T-helper 1 cell treated with Interleukin-12 subunit alpha and Interleukin-12 subunit beta and Interleukin-4 antibody, amounts not matched to agents 30 ng/mL and 1 ng/mL, for 36 hours (primary cell): ENCODE measurements at regions not wholly inside any gene's neighbourhood (a gene's known extent, or its start where the extent isn't known, plus 50 kb on each side); places are given as distances from the start of the nearest gene placed in this dataset.

Experiments used
- intact Hi-C: fragments of 100-400 bp; cut with micrococcal nuclease; formaldehyde crosslinking; loops from one replicate; pipeline ENCODE4 v1.15.1; 2024

DNA sequence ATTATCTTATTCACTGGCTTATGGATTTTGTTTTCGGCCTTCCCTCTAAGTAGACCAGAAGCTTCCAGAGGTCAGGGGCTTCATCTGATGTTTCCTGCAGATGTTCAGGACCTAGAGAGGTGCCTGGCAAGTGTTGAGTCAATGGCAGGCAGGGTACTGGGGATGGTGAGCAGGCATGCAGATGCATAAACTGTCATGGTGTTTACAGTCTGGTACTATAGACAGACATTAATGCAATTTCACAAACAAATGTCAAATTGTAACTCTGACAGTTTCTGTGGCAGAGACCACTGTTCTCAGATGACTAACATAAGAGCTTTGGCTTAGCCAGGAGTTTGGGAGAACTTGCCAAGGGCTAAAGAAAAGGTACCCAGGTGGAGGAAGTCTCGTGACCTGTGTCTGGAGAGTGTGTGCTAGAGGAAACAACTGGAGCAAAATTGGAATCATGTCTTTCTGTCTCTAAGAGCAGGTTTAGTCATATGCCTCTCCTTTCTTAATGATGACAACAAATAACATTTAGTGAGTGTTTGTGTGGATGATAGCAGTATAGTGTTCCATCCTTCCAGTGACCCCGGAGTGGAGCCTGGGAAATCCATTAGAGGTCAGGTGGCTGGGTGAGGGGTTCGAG is 53.7 kb upstream of the TRAK1 start:
- intact Hi-C loops = no loop called here

DNA sequence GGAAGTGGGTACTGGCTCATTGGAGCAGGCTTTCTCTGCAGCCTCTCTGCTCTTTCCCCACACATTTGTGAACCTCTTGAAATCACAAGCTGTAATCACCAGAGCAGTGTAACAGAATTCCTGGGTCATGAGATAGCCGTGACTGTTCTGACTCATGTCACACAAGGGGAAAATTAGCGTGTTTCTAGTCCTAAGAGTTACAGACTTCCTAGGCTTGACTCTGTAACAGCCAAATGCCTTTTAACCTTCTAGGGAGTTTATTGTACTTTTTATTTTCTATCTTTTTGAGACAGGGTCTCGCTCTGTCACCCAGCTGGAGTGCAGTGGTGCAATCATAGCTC is 54.7 kb upstream of the TRAK1 start:
- intact Hi-C loops = no loop called here

DNA sequence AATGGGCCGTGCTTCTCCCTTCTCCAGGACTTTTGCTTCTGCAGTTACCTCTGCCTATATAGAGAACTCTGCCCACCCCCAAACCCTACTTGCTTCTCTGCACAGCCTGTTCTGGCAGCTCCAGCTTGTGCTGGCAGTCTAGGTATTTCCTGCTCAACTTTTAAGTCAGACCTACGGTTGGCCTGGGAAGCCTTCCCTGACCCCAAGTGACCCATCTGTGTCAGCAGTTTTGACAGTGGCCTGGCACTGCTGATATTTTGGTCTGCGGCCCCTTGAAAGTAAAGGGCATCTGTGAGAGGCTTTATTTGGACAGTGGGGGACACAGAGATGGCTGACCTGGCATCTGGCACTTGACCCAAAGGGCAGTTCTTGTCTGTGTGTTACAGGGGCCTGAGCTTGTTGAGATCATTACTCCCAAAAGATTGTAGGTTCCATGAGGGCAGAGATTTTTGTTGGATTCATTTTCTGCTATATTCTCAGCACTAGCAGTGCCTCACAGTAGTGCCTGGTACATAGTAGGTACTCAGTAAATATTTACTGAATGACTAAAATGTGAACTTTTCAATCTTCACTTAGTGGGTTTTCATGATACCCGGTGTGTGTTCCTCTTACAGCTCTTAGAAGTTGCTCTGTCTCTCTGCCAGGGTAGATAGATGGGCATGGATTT is 55.2 kb upstream of the TRAK1 start:
- intact Hi-C loops = no loop called here

DNA sequence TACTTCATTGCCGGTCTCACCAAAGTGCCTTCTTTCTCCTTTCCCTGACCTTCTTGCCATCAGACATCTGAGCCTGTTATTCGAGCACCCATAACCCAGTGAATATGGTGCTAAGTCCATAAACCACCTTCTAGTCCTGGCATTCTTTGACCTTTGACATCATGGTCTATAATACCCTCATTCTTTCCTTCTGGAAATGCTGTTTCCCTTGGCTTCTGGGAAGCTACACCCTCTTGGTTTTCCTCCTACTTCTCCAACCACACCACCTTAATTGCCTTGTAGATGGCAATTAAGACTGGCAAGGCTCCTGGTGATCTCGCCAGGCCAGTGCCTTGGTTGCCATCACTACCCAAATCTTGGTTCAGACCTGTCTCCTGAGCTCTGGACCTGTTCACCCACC is 56.1 kb upstream of the TRAK1 start:
- intact Hi-C loops = no loop called here

DNA sequence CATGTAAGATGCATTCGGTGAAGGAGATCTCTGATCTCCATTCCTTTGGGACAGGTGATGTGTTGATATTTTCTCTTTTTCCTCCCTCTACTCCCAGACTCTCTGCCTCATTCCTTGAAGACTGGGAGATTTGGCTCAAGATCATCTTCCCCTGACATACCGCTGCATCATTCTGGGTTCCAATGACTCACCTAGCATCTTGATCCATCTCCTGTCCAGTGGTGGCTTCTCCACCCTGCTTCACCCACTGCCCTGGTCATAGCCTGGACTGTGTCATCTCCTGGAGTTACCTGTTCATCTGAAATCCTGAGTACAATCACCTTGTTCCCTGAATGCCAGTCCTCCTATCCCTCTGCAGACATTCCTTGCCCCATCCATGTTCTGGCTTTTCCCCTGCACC is 57.4 kb upstream of the TRAK1 start:
- intact Hi-C loops = no loop called here

DNA sequence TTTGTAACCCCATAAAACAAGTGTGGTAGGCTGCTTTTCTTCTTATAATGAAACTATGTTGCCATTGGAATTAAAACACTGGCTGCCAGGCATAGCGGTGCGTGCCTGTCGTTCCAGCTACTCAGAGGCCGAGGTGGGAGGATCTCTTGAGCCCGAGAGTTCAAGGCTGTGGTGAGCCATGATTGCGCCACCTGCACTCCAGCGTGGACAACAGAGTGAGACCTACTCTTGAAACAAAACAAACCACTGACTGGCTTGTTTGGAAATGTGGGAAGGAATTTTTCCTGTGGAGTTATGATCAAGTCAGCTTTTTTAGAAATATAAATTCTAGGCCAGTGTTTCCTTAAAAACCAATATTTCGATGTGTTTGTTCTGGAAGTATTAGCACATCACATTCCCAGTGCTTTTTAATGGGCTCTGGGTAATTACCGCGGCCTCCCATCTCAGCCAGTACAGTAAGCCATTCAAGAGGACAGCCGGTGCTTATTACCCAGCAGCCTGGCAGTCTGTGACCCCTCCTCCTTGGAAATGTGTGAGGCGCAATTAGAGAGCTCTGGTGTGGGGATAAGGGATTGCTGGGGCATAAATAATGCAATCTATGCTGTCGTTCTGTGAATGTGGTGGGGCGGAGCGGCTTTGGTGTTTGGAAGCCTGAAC is 58.3 kb upstream of the TRAK1 start:
- intact Hi-C loops = no loop called here

DNA sequence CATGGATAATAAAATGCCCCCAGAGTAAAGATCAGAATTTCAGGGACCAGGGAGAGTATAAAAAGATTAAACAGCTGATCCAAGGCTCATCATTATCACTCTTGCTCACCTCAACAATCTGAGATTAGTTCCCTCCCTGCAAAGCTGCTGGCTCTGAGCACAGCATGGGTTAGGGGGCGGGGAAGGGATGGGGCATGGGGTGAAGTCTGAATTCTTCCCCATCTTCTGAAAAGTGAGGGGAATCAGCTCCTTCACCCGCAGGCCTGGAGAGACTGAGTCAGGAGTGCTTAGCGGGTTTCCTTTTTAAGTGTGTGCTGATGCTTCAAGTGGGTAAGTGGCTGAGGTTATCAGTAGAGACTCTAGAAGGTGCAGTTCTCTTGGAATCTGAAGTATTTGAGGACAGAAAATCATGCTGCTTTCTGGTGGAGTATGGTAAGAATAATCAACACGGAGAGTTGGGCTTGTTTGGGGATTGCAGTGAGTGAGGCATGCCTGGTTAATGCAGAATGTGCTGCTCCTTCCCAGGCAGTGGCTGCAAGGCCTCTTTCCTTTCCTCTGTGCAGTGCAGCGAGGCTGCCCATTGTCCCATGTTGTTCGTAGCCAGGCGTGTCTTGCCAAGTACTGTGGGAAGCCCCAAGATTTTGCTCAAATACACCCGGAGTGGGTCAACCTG is 59.2 kb upstream of the TRAK1 start:
- intact Hi-C loops = no loop called here

DNA sequence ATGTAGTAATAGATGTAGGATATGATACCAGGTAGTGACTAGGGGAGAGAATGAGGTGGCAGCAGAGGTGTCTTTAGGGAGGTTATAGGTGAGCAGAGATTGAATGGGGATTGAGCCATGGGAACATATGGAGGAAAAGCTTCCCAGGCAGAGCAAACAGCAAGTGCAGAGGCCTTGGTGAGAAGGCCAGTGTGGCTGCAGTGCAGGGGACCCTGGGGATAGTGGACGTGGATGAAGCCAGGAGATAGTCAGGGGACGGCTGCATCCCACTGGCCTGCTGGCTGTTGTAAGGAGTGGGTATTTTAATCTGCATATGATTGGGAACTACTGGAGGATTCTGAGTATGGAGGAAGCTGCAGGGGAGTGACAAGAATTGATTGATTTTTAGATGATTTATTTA is 62.7 kb upstream of the TRAK1 start:
- intact Hi-C loops = no loop called here

DNA sequence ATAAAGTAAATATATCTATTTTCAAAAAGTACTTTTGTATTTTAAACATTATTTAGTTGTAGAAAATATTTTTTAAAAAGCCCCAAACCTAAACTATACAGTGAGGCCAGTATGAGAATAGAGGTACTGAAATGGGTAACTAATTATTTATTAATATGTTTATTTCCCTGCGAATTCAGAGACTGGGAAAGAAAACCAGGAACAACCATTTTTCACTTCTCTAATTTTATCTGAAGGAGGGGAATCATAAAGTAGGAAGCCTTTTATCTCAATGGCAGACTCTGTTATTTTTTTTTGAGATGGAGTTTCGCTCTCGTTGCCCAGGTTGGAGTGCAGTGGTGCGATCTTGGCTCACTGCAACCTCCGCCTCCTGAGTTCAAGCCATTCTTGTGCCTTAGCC is 63.6 kb upstream of the TRAK1 start:
- intact Hi-C loops = no loop called here

DNA sequence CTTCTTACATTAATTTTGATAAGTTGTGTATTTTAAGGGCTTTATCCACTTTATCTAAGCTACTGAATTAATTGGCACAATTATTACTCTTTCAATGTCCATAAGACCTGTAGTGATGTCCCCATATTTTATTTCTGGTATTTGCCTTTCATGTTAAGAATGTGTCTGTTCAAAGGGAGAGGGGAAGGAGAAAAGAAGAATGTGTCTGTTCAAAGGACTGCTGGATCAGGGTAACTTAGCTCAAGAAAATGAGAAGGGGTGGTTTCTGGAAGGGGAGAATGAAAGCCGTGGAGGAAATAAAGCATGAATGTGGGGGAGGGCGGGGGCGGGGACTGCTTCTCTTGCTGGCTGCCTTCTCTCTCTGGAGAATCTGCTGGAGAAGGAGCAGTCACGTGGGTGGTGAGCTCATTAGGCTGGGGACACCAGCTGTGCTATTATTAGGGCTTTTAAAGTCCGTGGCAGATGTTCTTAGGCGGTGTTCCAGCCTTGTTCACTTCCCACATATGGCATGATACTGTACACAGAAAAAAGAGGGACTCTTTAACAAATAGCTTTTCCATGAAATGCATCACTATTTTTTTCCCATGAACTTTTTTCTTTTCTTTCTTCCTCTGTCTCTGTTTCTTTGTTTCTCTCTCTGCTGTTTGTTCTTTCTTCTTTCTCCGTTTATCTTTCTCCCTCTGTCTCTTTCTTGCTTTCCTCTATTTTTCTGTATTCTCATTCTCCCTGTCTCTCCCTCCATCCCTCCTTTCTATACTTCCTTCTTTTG is 63.7 kb upstream of the ULK4 start:
- intact Hi-C loops = no loop called here

DNA sequence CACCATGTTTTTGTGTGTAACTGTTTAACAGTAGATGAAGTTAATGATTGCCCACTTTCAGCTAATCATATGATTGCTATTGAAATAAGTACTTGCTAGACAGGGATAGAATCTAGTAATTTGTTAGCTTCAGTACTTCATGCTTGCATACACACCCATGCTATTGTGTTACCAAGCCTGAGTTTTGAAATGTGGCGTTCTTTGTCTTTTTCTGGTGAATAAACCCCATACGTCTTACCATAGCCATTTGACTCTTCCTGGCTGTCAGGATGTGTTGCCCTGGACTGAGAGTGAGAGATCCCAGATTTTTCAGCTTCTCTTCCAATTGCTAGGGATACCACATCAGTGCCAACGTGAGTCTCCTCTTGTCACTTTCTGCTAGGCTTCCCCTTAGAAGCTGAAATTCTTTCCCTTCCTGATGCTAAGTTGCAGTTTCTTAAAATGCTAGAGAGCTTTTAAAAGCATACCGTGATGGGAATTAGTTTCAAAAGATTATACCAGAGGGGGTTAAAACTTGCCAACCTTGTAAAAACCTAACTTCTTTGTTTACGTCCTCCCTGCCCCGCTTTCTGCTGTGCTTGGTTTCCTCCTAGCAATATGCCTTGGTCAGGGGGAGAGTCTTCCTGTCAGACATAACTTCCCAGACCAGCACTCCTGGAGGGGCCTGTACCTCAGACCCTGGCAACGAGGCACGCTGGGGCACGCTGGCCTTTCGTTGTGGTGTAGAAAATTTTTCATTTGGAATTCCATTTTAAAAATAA is 62.9 kb upstream of the ULK4 start:
- intact Hi-C loops = no loop called here

DNA sequence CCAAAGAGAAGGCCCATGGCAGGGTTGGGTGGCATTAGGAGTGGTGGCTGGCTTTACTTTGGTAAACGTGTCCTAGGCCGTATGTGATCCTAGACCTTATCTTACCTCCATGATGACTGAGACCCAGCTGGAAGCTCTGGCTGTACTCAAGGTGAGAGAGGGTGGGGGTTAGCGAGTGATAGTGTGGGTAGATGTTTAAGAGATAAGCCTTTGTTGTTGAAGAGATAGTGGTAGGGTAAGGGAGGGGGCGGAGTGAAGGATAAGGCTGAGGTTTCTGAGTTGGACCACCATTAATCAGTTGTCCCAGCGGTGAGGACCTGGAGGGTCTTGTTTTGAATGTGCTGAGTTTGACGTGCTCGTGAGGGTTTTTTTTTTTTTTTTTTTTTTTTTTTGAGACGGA is 61.5 kb upstream of the ULK4 start:
- intact Hi-C loops = no loop called here

DNA sequence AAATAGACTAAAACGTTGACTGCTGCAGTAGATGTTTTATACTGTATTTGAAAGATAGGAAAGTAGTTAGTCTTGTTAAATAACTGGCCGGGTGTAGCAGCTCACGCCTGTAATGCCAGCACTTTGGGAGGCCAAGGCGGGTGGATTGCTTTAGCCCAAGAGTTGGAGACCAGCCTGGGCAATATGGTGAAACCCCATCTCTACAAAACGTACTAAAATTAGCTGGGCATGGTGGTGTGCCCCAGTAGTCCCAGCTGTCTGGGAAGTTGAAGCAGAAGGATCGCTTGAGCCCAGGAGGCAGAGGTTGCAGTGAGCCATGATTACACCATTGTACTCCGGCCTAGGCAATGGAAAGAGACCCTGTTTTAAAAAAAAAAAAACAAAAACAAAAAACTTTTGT is 60.5 kb upstream of the ULK4 start:
- intact Hi-C loops = loop anchor here (1.0 kb wide), 1 partner anchor 8 kb away; no protein-coding TSS in a partner anchor

DNA sequence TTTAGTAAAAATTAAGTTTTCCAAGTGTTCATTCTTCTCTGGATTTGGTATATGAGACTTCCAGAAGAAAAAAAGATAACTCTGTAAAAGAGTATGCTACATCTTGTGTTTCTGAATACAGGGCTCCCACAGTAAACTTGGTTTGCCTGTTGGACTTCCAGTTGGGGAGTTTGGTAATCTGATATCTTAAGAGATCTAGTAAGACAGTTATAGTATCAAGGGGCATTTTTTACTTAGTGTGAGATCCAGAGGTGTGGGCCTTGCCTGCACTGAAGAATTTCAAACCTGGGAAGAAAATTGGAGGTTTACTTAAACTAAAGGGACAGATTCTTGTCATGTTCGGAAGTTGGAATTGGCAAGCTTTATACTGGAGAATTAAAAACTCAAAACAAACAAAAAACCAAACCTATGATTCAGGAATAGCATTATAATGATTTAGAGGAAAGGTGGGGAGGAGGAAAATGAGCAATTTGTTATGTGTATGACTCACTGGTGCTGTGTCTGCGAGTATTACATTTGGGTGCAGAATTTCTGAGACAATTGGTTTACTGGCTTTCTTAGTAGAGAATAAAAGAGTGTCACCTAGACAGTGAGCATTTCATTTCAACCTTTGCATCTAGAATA is 58.9 kb upstream of the ULK4 start:
- intact Hi-C loops = no loop called here

DNA sequence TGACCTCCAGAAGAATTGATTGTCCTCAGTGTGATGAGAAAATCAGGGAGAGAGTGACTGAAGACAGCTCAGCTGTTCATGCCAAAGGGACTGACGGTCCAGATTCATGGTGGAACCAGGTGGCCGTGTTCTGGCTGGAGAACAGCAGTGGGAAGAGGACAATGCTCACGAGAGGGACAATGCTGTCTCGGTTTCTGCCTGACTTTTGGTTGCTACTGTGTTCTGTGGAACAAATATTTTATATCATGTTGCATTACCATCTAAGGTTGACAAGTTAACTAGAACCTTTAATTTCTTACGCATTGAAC is 58.0 kb upstream of the ULK4 start:
- intact Hi-C loops = no loop called here

DNA sequence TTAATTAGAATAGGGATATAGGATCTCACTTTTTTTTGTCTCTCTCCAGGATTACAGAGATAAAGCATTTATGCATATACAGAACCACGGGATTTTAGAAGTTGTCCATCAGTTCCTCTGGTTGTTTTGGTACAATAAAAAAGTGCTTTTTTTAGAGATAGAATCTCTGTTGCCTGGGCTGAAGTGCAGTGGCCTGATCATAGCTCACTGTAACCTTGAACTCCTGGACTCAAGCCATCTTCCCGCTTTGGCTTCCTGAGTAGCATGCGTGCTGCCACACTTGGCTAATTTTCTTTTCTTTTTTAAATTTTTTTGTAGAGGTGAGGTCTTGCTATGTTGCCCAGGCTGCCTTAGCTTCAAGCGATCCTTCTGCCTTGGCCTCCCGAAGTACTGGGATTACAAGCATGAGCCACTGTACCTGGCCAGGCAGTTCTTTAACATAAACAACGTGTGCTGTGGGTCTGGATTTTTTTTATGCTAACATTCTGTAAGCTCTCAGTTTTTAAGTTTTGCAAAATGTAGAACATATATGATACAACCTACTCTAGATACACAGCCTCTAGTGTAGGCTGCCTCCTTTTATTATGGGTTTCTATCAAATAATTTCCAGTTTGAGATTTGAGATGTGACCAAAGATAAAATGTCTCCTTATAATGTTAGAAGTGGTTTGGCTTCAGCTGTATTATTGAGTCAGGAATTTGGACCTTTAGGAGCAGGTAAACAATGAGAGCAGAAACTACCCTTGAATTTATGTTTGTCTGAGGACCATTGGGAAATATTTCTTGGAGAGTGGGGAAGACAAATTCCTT is 57.4 kb upstream of the ULK4 start:
- intact Hi-C loops = no loop called here

DNA sequence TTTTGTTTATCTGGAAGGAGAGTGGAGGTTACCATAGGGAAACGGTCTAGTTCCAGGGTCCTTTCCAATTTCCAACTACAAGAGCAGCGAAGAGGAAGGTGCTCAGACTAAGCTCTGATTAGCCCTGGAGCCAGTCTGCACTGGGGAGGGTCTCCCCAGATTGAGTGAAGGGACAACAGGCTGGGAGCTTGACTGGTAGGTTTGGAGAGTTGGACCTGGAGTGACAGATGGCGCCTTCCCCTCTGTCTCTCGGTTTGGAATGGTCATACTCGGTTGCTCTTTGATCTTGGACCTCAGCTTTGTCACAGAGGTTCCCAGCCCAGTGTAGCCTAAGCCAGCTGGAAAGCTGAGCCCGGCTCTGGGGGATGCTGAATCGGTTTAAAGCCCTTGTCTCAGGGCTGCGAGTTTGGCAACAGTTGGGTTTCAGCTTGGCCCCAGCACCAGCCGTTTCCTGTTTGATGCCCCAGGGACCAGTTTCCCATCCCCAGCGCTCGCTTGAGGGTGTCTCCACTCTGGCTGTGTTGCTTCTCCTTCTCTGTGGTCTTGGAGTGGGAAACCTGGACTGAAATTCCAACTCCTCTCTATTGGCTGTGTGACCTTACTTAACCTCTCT is 53.1 kb upstream of the ULK4 start:
- intact Hi-C loops = loop anchor here (1.0 to 5.0 kb wide), 5 partner anchors 7 to 1493 kb away; partner anchors contain the start of genes SEC22C, VIPR1 and ZNF621

DNA sequence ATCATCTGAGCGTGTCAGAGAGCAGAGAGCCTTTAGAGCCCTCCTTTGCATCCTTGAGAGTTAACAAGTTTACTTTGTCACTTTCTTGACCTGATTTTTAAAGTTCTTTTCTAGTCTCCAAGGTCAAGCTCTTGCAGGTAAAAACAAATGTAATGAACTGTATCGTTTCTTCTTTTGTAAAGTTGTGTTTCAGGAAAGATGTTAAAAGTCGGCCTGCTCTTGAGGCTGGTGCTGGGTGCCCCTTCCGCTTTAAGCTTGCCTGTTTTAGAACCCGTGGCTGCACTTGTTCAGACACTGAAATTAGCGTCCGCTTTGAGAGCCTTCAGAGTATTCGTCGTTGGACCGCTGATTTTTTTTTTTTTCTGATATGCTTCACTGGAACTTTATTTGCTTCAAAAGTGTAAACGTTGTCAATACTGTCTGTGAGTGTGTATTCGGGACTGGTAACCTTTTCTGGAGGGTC is 52.6 kb upstream of the ULK4 start:
- intact Hi-C loops = loop anchor here (1.0 to 5.0 kb wide), 5 partner anchors 8 to 1492 kb away; partner anchors contain the start of genes SEC22C, VIPR1 and ZNF621
